HFFc6 (cell line): ENCODE measurements at regions not wholly inside any gene's neighbourhood (a gene's known extent, or its start where the extent isn't known, plus 50 kb on each side); places are given as distances from the start of the nearest gene placed in this dataset.

Experiments
- DNase-seq: peaks from one replicate; pipeline ENCODE4 v3.0.0-alpha.2; 2018
- H3K27ac Mint-ChIP-seq: 2 replicates; pipeline ENCODE4 v1.8.0; 2020; ENCODE audit warnings: mild to moderate bottlenecking, mixed read lengths
- H3K27me3 Mint-ChIP-seq: 2 replicates; pipeline ENCODE4 v1.8.0; 2021; ENCODE audit warnings: mild to moderate bottlenecking, moderate library complexity, mixed read lengths; ENCODE audit not compliant: insufficient read depth
- H3K36me3 Mint-ChIP-seq: 2 replicates; pipeline ENCODE4 v1.8.0; 2021; ENCODE audit warnings: low read depth, mixed read lengths
- H3K4me1 Mint-ChIP-seq: 2 replicates; pipeline ENCODE4 v1.8.0; 2020; ENCODE audit warnings: low read depth, mixed read lengths
- H3K4me3 Mint-ChIP-seq: 2 replicates; pipeline ENCODE4 v1.8.0; 2020; ENCODE audit warnings: mild to moderate bottlenecking, moderate library complexity, mixed read lengths
- H3K9me3 Mint-ChIP-seq: 2 replicates; pipeline ENCODE4 v1.8.0; 2020; ENCODE audit warnings: mild to moderate bottlenecking, mixed read lengths
- TF ChIP-seq, protein P1 (sequence below): fragments of 200-600 bp; sonication (generic); IDR thresholded peaks from 2 replicates; pipeline ENCODE4 v1.5.0; 2021; ENCODE audit warnings: antibody characterized with exemption, mild to moderate bottlenecking

DNA sequence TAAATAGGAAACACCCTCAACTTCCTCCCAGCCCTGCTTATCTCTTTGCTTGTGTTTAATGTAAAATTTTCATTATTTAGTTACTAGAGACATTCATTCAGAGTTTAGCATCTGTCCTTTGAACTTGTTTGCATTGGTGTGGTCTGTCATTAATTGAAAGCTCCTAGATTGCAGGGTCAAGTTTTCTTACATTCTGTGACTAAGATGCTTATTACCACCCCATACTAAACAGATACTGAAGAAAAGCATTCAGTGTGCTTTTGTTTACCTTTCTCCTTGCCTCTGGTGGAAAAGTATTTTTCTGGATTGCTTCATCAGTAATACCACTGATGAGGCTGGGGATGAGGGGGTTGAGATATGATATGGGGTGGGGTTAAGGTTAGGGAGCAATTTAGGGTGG is 199.0 kb downstream of the SAMD5 start:
- Mint-ChIP-seq H3K36me3 (peaks cover 5% of the 10 kb centered on the region; the same call in 1 of the 2 replicates), H3K27ac (no peak overlapping the region), H3K4me3 (no peak overlapping the region), H3K27me3 (no peaks in the 10 kb centered on the region), H3K9me3 (peaks cover 31% of the 10 kb centered on the region), H3K4me1 (no peaks in the 10 kb centered on the region)
- no peak for DNase-seq
- TF ChIP-seq, protein P1, sequence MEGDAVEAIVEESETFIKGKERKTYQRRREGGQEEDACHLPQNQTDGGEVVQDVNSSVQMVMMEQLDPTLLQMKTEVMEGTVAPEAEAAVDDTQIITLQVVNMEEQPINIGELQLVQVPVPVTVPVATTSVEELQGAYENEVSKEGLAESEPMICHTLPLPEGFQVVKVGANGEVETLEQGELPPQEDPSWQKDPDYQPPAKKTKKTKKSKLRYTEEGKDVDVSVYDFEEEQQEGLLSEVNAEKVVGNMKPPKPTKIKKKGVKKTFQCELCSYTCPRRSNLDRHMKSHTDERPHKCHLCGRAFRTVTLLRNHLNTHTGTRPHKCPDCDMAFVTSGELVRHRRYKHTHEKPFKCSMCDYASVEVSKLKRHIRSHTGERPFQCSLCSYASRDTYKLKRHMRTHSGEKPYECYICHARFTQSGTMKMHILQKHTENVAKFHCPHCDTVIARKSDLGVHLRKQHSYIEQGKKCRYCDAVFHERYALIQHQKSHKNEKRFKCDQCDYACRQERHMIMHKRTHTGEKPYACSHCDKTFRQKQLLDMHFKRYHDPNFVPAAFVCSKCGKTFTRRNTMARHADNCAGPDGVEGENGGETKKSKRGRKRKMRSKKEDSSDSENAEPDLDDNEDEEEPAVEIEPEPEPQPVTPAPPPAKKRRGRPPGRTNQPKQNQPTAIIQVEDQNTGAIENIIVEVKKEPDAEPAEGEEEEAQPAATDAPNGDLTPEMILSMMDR: no peak

- DNase-seq: no peak
- H3K9me3 Mint-ChIP-seq: peaks cover 33% of the 10 kb centered on the region
- TF ChIP-seq, protein P1: no peak
- peaks cover 5% of the 10 kb centered on the region; the same call in 1 of the 2 replicates for H3K36me3 Mint-ChIP-seq
- H3K27ac Mint-ChIP-seq: no peak overlapping the region
- no peaks in the 10 kb centered on the region for H3K4me1 Mint-ChIP-seq
- H3K27me3 Mint-ChIP-seq: no peaks in the 10 kb centered on the region
- no peak overlapping the region for H3K4me3 Mint-ChIP-seq
These were observed 199.7 kb downstream of the SAMD5 start for GRCh38 chr6:147708170-147708569.

- TF ChIP-seq, protein P1: no peak
- no peaks in the 10 kb centered on the region for H3K4me1 Mint-ChIP-seq
These were observed 201.1 kb downstream of the SAMD5 start for GRCh38 chr6:147709396-147710272.

DNA sequence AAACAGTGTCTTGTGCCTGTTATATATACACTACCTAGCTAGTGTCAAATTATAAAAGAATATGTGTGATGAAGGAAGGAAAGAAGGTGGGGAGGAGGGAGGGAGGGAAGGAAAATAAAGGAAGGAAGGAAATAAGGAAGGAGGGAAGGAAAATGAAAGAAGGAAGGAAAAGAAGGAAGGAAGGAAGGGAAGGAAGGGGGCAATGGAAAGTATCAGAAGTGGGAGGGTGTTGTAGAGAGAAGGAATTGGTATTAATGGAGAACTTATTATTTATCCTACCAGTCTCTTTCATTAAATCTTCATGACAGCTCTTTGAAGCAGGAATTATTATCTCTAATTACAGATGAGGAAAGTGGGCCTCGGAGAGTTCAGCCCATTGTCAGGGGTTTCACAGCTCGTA is 202.4 kb downstream of the SAMD5 start:
- Mint-ChIP-seq H3K9me3 (peaks cover 43% of the 10 kb centered on the region), H3K27ac (no peak overlapping the region), H3K36me3 (no peaks in the 10 kb centered on the region), H3K4me1 (no peaks in the 10 kb centered on the region), H3K27me3 (peaks cover 4% of the 10 kb centered on the region; the same call in 1 of the 2 replicates), H3K4me3 (no peak overlapping the region)
- no peak for DNase-seq
- TF ChIP-seq, protein P1: no peak

More at GRCh38 chr6:147709396-147710272, 201.1 kb downstream of the SAMD5 start:
- no peak overlapping the region for H3K4me3 Mint-ChIP-seq
- H3K9me3 Mint-ChIP-seq: peaks cover 39% of the 10 kb centered on the region
- H3K27me3 Mint-ChIP-seq: peaks cover 4% of the 10 kb centered on the region; the same call in 1 of the 2 replicates
- H3K27ac Mint-ChIP-seq: no peak overlapping the region
- no peak for DNase-seq
- H3K36me3 Mint-ChIP-seq: no peaks in the 10 kb centered on the region

DNA sequence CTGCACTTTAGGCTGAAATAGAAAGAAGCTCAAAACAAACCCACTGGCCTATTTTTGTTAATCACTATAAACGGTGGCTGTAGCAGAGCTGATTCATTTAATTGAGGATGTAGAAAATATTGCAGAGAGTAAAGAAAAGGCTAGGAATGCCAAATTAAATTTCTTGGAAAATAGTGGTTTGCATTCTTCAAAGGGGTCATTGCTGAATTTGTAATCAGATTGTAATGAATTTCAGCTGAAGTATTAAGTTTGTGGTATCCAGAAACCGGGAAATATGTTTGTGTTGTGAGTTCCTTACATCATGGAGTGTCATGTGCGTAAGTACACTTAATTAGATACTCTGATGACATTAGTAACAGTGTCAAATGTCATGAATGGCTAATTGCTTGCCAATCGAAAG is 203.0 kb downstream of the SAMD5 start:
- no peak overlapping the region for H3K4me3 Mint-ChIP-seq
- H3K36me3 Mint-ChIP-seq: no peaks in the 10 kb centered on the region
- H3K27me3 Mint-ChIP-seq: peaks cover 4% of the 10 kb centered on the region
- no peak overlapping the region for H3K27ac Mint-ChIP-seq
- TF ChIP-seq, protein P1: no peak
- no peaks in the 10 kb centered on the region for H3K4me1 Mint-ChIP-seq
- H3K9me3 Mint-ChIP-seq: peaks cover 45% of the 10 kb centered on the region
- DNase-seq: no peak
